HepG2 (cell line): ENCODE measurements at regions not wholly inside any gene's neighbourhood (a gene's known extent, or its start where the extent isn't known, plus 50 kb on each side); places are given as distances from the start of the nearest gene placed in this dataset.

Experiments used
- ATAC-seq: fragments of 200-7000 bp; cut with Tn5 transposase; 3 replicates; pipeline ENCODE4 v1.9.1; 2020; ENCODE audit warnings: mild to moderate bottlenecking, moderate library complexity
- BruUV-seq: library from RNA; stranded (reverse); fragments of 400-500 nt; replicated peaks from 2 replicates; lab custom pipeline; 2021; lab: Mats Ljungman, UMichigan
- CTCF ChIA-PET: fragments of 300-600 bp; formaldehyde crosslinking; extraction: SDS; loops from one replicate; lab custom pipeline; 2021; ENCODE audit warnings: low total read pairs, inconsistent platforms, low intra/inter-chr PET ratio; lab: Yijun Ruan, JAX
- POLR2A ChIA-PET: fragments of 350-600 bp; sonication (Branson Sonifier 250); formaldehyde crosslinking; loops from one replicate; lab custom pipeline; 2020; ENCODE audit warnings: antibody characterized with exemption, inconsistent platforms; lab: Yijun Ruan, JAX
- DNase-seq: peaks from one replicate; pipeline ENCODE4 v3.0.0-alpha.2; 2015; ENCODE audit warnings: low spot score
- FAIRE-seq: peaks from 3 replicates; lab custom pipeline; 2011; peaks lifted over from hg19 to GRCh38; lab: Jason Lieb, UNC
- H2AFZ ChIP-seq: one replicate; pipeline ENCODE4 v1.6.1; 2011; ENCODE audit warnings: low read length, inconsistent platforms
- H3K27ac ChIP-seq: fragments of 300-600 bp; 3 replicates; pipeline ENCODE4 v1.8.0; 2011; ENCODE audit warnings: mixed run types, mild to moderate bottlenecking, mixed read lengths, low read length, inconsistent platforms; ENCODE audit not compliant: insufficient read depth; ENCODE audit errors: extremely low read length
- H3K27me3 ChIP-seq, 2 experiments: fragments of 200-600 bp in 1 of 2; 2 replicates in 1 of 2; 3 replicates in 1 of 2; pipeline versions ENCODE4 v1.6.0 to v1.8.0; 2011; ENCODE audit warnings: low read length in 2 of 2, mild to moderate bottlenecking in 2 of 2, moderate library complexity in 2 of 2, inconsistent platforms in 1 of 2; ENCODE audit not compliant: insufficient read depth in 2 of 2, control insufficient read depth in 1 of 2
- H3K36me3 ChIP-seq, 2 experiments: fragments of 200-600 bp in 1 of 2; replicated peaks in 1 of 2; 2 replicates in 1 of 2; 3 replicates in 1 of 2; pipeline versions ENCODE4 v1.5.1 to v1.8.0; 2011; ENCODE audit warnings: low read length in 2 of 2, inconsistent platforms in 1 of 2; ENCODE audit not compliant: insufficient read depth in 2 of 2, control insufficient read depth in 1 of 2
- H3K4me1 ChIP-seq: 2 replicates; pipeline ENCODE4 v1.5.1; 2012; ENCODE audit warnings: low read length, inconsistent platforms; ENCODE audit not compliant: insufficient read depth
- H3K4me2 ChIP-seq: 2 replicates; pipeline ENCODE4 v1.6.0; 2011; ENCODE audit warnings: low read depth, low read length, inconsistent platforms
- H3K4me3 ChIP-seq, 3 experiments: fragments of 200-600 bp in 1 of 3; sonication (generic), shearing (Covaris generic) in 1 of 3; replicated peaks in 1 of 3; 2 replicates each; pipeline ENCODE4 v1.5.1; 2011 to 2016; ENCODE audit warnings: low read length in 3 of 3, inconsistent platforms in 2 of 3, low read depth in 2 of 3, mild to moderate bottlenecking in 2 of 3, control low read depth in 1 of 3, mixed read lengths in 1 of 3; ENCODE audit not compliant: insufficient read depth in 1 of 3
- H3K79me2 ChIP-seq: one replicate; pipeline ENCODE4 v1.6.1; 2011; ENCODE audit warnings: low read length, inconsistent platforms; ENCODE audit not compliant: insufficient read depth
- H3K9ac ChIP-seq: 2 replicates; pipeline ENCODE4 v1.6.0; 2011; ENCODE audit warnings: mild to moderate bottlenecking, low read depth, low read length, inconsistent platforms; ENCODE audit not compliant: insufficient read depth
- H3K9me3 ChIP-seq: 2 replicates; pipeline ENCODE4 v1.5.1; 2012; ENCODE audit warnings: mild to moderate bottlenecking, low read length
- H4K20me1 ChIP-seq: 2 replicates; pipeline ENCODE4 v1.6.0; 2011; ENCODE audit warnings: inconsistent platforms, mild to moderate bottlenecking, low read length, moderate library complexity; ENCODE audit not compliant: insufficient read depth
- BORCS8-MEF2B ChIP-seq: sonication (generic); formaldehyde crosslinking; IDR thresholded peaks from 2 replicates; pipeline ENCODE4 v1.8.0; 2022; ENCODE audit warnings: mild to moderate bottlenecking, missing genetic modification reagents
- CBFB ChIP-seq: sonication (generic); formaldehyde crosslinking; IDR thresholded peaks from 2 replicates; pipeline ENCODE4 v1.4.0; 2020; ENCODE audit warnings: missing genetic modification reagents
- KLF12 ChIP-seq: sonication (generic); formaldehyde crosslinking; IDR thresholded peaks from 2 replicates; pipeline ENCODE4 v1.4.0; 2020; ENCODE audit warnings: missing genetic modification reagents, borderline replicate concordance
- MXD4 ChIP-seq: IDR thresholded peaks from 2 replicates; pipeline ENCODE4 v1.6.1; 2016; ENCODE audit warnings: mild to moderate bottlenecking, missing biosample characterization, missing genetic modification reagents
- NFATC3 ChIP-seq: sonication (generic); formaldehyde crosslinking; IDR thresholded peaks from 2 replicates; pipeline ENCODE4 v1.5.1; 2020; ENCODE audit warnings: mild to moderate bottlenecking, missing genetic modification reagents
- NFE2 ChIP-seq: sonication (generic); formaldehyde crosslinking; IDR thresholded peaks from 2 replicates; pipeline ENCODE4 v1.4.0; 2020; ENCODE audit warnings: missing genetic modification reagents
- NFKBIZ ChIP-seq: IDR thresholded peaks from 2 replicates; pipeline ENCODE4 v1.6.1; 2018; ENCODE audit warnings: missing genetic modification reagents, missing compliant biosample characterization
- POLR2A ChIP-seq, 2 experiments: IDR thresholded peaks; 2 replicates each; pipeline ENCODE4 v1.6.1; 2011; ENCODE audit warnings: low read depth in 2 of 2, low read length in 2 of 2, mild to moderate bottlenecking in 1 of 2, moderate library complexity in 1 of 2; ENCODE audit not compliant: insufficient read depth in 1 of 2
- SIX1 ChIP-seq: sonication (generic); formaldehyde crosslinking; IDR thresholded peaks from 2 replicates; pipeline ENCODE4 v1.4.0; 2020; ENCODE audit warnings: missing genetic modification reagents, borderline replicate concordance
- SOX6 ChIP-seq, 2 experiments: fragments of 450-650 bp in 1 of 2; sonication (generic) in 1 of 2; formaldehyde crosslinking in 1 of 2; IDR thresholded peaks; 2 replicates each; pipeline versions ENCODE4 v1.4.0 to v1.6.1; 2017 to 2020; ENCODE audit warnings: antibody characterized with exemption in 1 of 2, mild to moderate bottlenecking in 1 of 2, missing genetic modification reagents in 1 of 2
- TCF7L2 ChIP-seq: IDR thresholded peaks from 2 replicates; pipeline ENCODE4 v1.6.1; 2011; ENCODE audit warnings: mild to moderate bottlenecking, low read depth, low read length, moderate library complexity
- ZNF12 ChIP-seq: sonication (generic); formaldehyde crosslinking; IDR thresholded peaks from 2 replicates; pipeline ENCODE4 v1.5.0; 2020; ENCODE audit warnings: missing genetic modification reagents
- ZNF850 ChIP-seq: sonication (generic); formaldehyde crosslinking; conservative IDR thresholded peaks from 2 replicates; pipeline ENCODE4 v1.9.0; 2021; ENCODE audit warnings: mild to moderate bottlenecking, missing genetic modification reagents
- WGBS: methylation state at CpG from one replicate; pipeline ENCODE4 v1.1.6; 2017; ENCODE audit warnings: low lambda C conversion rate; 5-methylcytosine and 5-hydroxymethylcytosine counted together
- in situ Hi-C: cut with HindIII; loops from 2 replicates; pipeline ENCODE4 v1.10.0; 2017; ENCODE audit warnings: low pct_unique_long_range_greater_than_20kb; ENCODE audit not compliant: extremely low pct_ligation_motif_present
- intact Hi-C: fragments of 100-400 bp; cut with micrococcal nuclease; formaldehyde crosslinking; loops from one replicate; pipeline ENCODE4 v1.10.0; 2022; ENCODE audit not compliant: unreplicated experiment
- TF ChIP-seq, protein P1 (sequence below): IDR thresholded peaks from 2 replicates; pipeline ENCODE4 v1.6.1; 2016; ENCODE audit warnings: low read depth

- TF ChIP-seq, protein P1, sequence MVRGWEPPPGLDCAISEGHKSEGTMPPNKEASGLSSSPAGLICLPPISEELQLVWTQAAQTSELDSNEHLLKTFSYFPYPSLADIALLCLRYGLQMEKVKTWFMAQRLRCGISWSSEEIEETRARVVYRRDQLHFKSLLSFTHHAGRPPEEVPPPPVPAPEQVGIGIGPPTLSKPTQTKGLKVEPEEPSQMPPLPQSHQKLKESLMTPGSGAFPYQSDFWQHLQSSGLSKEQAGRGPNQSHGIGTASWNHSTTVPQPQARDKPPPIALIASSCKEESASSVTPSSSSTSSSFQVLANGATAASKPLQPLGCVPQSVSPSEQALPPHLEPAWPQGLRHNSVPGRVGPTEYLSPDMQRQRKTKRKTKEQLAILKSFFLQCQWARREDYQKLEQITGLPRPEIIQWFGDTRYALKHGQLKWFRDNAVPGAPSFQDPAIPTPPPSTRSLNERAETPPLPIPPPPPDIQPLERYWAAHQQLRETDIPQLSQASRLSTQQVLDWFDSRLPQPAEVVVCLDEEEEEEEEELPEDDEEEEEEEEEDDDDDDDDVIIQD (CRISPR knock-in tag), result no peak
- no peak for TF ChIP-seq SOX6 (IDR thresholded peaks at IDR 0.05)
- no peak for TF ChIP-seq SOX6 (CRISPR knock-in tag; IDR thresholded peaks at IDR 0.05)
- no peak for TF ChIP-seq TCF7L2
- no peak for TF ChIP-seq MXD4 (CRISPR knock-in tag)
- no peak for TF ChIP-seq CBFB (CRISPR knock-in tag)
- no peak for TF ChIP-seq POLR2A (IDR thresholded peaks at IDR 0.05; ENCODE audit: insufficient read depth in 1 of 2, low read depth in 2 of 2, low read length in 2 of 2)
- TF ChIP-seq NFE2 (CRISPR knock-in tag), result no peak
- no peak for TF ChIP-seq KLF12 (CRISPR knock-in tag)
- TF ChIP-seq NFATC3, result no peak
- no peak for TF ChIP-seq NFKBIZ (CRISPR knock-in tag)
- no peak for TF ChIP-seq ZNF12 (CRISPR knock-in tag)
- no peak for TF ChIP-seq SIX1
- TF ChIP-seq ZNF850 (CRISPR knock-in tag), result no peak
- TF ChIP-seq, all 625 proteins: peak for 0
These were observed 112.5 kb upstream of the CD180 start (continued) for GRCh38 chr5:67308988-67309688.

GRCh38 chr5:67306965-67307607, 110.5 kb upstream of the CD180 start:
- Histone ChIP-seq H3K4me2 (no peak overlapping the region), H4K20me1 (no peaks in the 10 kb centered on the region), H3K9ac (no peak overlapping the region), H3K4me1 (no peaks in the 10 kb centered on the region), H3K9me3 (no peaks in the 10 kb centered on the region), H3K79me2 (no peaks in the 10 kb centered on the region), H3K27ac (no peak overlapping the region), H3K27me3 (no peaks in the 10 kb centered on the region; a peak in 1 of 5 replicates), H2AFZ (no peak overlapping the region), H3K36me3 (no peaks in the 10 kb centered on the region), H3K4me3 (no peak overlapping the region)
- no TSS peak for BruUV-seq
- CTCF ChIA-PET, result no interaction called here
- WGBS, result 33% methylated on average over 4 of the region's 4 CpGs
- intact Hi-C loops, result no loop called here
- FAIRE-seq, result no peak
- in situ Hi-C loops, result no loop called here
- ATAC-seq, result no peak
- TF ChIP-seq BORCS8-MEF2B, result no peak
- POLR2A ChIA-PET, result no interaction called here
- DNase-seq, result no peak
